Bronchial epithelial cell (primary cell): ENCODE measurements at regions not wholly inside any gene's neighbourhood (a gene's known extent, or its start where the extent isn't known, plus 50 kb on each side); places are given as distances from the start of the nearest gene placed in this dataset.

ENCODE experiments used
- DNase-seq: peaks from one replicate; pipeline ENCODE4 v3.0.0-alpha.2; 2010; ENCODE audit warnings: low read depth
- FAIRE-seq: peaks from 2 replicates; lab custom pipeline; 2011; peaks lifted over from hg19 to GRCh38; lab: Jason Lieb, UNC
- H3K27me3 ChIP-seq: 2 replicates; pipeline ENCODE4 v1.5.1; 2011; ENCODE audit warnings: low read length; ENCODE audit not compliant: control insufficient read depth, insufficient read depth
- H3K36me3 ChIP-seq: 2 replicates; pipeline ENCODE4 v1.5.1; 2011; ENCODE audit warnings: low read length; ENCODE audit not compliant: control insufficient read depth, insufficient read depth
- H3K4me3 ChIP-seq: 2 replicates; pipeline ENCODE4 v1.5.1; 2011; ENCODE audit warnings: mild to moderate bottlenecking, low read depth, low read length, control low read depth
- TF ChIP-seq, protein P1 (sequence below): IDR thresholded peaks from 2 replicates; pipeline ENCODE4 v1.5.1; 2011; ENCODE audit warnings: mild to moderate bottlenecking, moderate library complexity, low read length, control low read depth, inconsistent platforms; ENCODE audit not compliant: insufficient read depth, severe bottlenecking

DNA sequence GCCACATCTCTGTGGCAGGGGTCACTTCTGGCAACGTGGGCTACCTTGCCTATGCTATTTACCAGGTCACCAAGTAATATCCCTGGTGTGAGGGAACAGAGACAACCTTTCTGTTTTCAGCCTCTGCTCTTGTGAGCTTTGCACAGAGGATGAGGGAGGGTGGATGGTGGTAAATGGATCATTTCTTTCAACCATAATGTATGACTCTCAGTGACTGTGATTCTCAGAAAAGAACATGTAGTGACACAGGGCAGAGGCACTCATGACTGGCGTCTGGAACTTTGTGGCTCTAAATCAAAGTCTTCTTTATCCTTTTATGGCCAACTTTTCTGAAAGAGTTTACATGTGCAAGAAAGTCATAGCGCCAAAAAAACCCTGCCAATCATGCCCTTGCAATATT, 153.5 kb upstream of the USP24 start:
- FAIRE-seq (no peak), DNase-seq (no peak)
- H3K36me3 ChIP-seq, result no peaks in the 10 kb centered on the region
- no peak overlapping the region for H3K4me3 ChIP-seq
- no peaks in the 10 kb centered on the region for H3K27me3 ChIP-seq
- TF ChIP-seq, protein P1, sequence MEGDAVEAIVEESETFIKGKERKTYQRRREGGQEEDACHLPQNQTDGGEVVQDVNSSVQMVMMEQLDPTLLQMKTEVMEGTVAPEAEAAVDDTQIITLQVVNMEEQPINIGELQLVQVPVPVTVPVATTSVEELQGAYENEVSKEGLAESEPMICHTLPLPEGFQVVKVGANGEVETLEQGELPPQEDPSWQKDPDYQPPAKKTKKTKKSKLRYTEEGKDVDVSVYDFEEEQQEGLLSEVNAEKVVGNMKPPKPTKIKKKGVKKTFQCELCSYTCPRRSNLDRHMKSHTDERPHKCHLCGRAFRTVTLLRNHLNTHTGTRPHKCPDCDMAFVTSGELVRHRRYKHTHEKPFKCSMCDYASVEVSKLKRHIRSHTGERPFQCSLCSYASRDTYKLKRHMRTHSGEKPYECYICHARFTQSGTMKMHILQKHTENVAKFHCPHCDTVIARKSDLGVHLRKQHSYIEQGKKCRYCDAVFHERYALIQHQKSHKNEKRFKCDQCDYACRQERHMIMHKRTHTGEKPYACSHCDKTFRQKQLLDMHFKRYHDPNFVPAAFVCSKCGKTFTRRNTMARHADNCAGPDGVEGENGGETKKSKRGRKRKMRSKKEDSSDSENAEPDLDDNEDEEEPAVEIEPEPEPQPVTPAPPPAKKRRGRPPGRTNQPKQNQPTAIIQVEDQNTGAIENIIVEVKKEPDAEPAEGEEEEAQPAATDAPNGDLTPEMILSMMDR, result no peak

DNA sequence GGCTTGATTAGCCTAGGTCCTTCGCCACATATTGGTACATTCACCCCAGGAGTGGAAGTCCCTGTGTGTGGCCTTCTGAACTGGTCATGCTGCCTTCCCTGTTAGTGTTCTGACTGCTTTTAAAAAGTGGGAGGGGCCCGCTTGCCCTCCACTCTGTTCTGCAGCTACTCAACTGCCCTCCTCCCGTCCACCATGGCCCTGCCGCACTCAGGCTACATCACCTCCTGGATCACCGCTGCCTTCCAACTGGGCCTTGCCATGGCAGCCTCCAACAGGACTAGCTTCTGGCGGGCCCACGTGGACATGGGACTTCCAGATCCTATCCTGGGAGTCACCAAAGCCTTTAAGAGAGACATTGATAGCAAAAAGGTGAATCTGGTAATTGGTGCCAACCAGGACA, 152.1 kb upstream of the USP24 start:
- no peak for FAIRE-seq
- Histone ChIP-seq H3K27me3 (no peaks in the 10 kb centered on the region), H3K4me3 (no peak overlapping the region), H3K36me3 (no peaks in the 10 kb centered on the region)
- TF ChIP-seq, protein P1, result no peak
- DNase-seq, result no peak

DNA sequence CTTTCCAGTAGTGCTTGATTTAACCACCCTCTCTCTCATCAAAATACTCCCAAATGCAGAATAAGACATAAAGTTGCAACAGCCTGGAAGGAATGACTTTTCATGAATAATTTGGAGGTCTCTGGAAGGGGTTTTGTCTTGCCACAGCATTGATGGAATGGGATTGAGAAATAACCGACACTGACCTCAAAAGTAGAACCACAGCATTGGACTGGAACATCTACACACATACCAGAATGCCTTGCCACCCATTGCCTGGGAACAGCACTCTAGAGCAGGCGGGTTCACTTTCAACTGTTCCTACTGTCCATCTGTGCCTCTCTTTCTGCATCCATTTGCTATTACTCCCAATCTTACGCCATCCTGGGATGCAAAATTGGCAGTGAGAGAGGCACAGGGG, 149.1 kb upstream of the USP24 start:
- H3K27me3 ChIP-seq, result no peaks in the 10 kb centered on the region
- FAIRE-seq, result peak; percentile 32
- TF ChIP-seq, protein P1, result no peak
- DNase-seq, result no peak
- no peak overlapping the region for H3K4me3 ChIP-seq
- H3K36me3 ChIP-seq, result no peaks in the 10 kb centered on the region

DNA sequence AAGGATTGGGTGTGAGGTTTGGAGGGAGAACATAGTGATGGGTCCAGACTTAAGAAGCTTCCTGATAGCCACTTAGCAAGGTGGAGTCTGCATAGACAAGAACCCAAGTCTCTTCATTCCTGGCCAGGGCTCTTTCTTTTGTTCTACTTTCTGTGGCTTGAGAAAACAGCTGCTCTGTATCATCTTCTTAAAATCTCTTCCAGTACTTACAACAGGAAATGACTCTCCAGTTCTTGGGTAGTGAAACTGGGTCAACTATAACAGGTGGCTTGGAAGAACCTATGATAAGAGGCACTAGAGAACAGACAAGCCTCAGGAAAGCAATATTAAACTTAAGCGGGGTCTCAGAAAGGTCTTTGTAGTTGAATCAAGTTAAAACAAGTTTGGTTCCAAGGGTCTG, 148.1 kb upstream of the USP24 start:
- Histone ChIP-seq H3K27me3 (no peaks in the 10 kb centered on the region), H3K36me3 (no peaks in the 10 kb centered on the region), H3K4me3 (no peak overlapping the region)
- no peak for FAIRE-seq
- TF ChIP-seq, protein P1, result no peak
- no peak for DNase-seq

DNA sequence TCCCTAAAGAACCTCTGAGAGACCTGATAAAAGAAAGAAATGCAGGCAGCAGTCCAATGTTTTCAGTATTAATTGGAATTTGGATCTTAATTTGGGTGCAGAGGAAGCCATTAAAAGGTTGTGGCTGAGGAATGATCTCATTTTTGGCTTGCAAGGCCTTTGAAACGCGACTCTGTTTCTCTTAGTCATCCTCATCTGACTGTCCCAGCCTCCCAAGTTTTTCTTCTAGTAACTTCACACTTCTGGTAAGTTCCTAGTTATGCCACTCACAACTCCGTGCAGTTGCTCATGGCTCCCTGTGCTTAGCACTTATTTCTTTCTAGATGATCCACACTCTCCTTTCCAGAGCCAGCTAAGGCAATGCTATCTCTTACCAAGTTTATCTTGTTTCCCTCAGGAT, 147.4 kb upstream of the USP24 start:
- no peak for FAIRE-seq
- Histone ChIP-seq H3K4me3 (no peak overlapping the region), H3K27me3 (no peaks in the 10 kb centered on the region), H3K36me3 (no peaks in the 10 kb centered on the region)
- TF ChIP-seq, protein P1, result no peak
- DNase-seq, result peak; percentile 23

DNA sequence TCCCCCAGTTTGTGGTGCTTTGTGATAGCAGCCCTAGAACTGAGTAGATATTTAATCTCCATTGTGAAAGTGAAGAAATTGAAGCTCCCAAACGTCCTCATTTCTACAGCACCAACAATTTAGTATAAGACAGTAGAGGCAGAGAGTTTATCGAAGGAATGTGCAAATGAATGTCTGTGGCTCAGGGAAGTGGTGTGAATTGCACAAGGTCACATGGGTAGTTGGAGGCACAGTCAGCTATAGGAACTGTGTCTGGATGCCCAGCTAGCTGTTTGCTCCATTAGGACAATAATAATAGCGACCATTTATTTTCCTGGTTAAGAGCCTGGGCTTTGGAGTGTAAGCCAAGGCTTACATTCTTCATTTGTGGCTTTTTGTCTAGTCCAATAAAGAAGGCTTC, 144.4 kb upstream of the USP24 start:
- FAIRE-seq (no peak), DNase-seq (no peak)
- no peaks in the 10 kb centered on the region for H3K27me3 ChIP-seq
- H3K36me3 ChIP-seq, result no peaks in the 10 kb centered on the region
- TF ChIP-seq, protein P1, result no peak
- no peak overlapping the region for H3K4me3 ChIP-seq
